ENCODE measurements at regions not wholly inside any gene's neighbourhood (a gene's known extent, or its start where the extent isn't known, plus 50 kb on each side); places are given as distances from the start of the nearest gene placed in this dataset.

DNA sequence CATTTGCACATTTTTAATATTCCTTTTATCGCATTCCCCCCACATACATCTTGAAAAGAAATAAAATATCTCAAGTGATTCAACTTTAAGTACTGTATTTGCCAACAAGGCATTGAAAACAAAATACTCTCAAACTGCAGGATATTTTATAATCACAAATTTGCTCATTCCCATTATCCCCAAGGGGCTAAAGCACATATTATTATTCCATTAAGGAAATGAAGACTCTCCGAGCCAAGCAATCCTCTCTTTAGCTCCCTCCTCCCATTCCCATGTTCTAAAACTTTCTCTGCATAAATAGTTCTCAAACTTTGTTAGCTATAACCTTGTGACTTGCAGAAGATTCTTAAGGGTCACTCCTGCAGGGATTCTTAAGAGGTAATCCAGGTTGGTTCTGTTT is 436.8 kb downstream of the KCNJ2 start:
- TF ChIP-seq, protein P1, sequence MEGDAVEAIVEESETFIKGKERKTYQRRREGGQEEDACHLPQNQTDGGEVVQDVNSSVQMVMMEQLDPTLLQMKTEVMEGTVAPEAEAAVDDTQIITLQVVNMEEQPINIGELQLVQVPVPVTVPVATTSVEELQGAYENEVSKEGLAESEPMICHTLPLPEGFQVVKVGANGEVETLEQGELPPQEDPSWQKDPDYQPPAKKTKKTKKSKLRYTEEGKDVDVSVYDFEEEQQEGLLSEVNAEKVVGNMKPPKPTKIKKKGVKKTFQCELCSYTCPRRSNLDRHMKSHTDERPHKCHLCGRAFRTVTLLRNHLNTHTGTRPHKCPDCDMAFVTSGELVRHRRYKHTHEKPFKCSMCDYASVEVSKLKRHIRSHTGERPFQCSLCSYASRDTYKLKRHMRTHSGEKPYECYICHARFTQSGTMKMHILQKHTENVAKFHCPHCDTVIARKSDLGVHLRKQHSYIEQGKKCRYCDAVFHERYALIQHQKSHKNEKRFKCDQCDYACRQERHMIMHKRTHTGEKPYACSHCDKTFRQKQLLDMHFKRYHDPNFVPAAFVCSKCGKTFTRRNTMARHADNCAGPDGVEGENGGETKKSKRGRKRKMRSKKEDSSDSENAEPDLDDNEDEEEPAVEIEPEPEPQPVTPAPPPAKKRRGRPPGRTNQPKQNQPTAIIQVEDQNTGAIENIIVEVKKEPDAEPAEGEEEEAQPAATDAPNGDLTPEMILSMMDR (conservative IDR thresholded peaks at IDR 0.05), result no peak
- TF ChIP-seq ZFX (IDR thresholded peaks at IDR 0.05), result no peak
